ENCODE measurements at regions not wholly inside any gene's neighbourhood (a gene's known extent, or its start where the extent isn't known, plus 50 kb on each side); places are given as distances from the start of the nearest gene placed in this dataset.

GRCh38 chr7:16265863-16266458 lies 155.4 kb downstream of the CRPPA start:
- TF ChIP-seq YY1 (IDR thresholded peaks at IDR 0.05; ENCODE audit: low read depth) (no peak), CEBPB (IDR thresholded peaks at IDR 0.05) (no peak), EP300 (IDR thresholded peaks at IDR 0.05; ENCODE audit: borderline replicate concordance) (no peak)

- TF ChIP-seq NFIC (IDR thresholded peaks at IDR 0.05) (no peak), USF1 (IDR thresholded peaks at IDR 0.05) (no peak), TCF12 (IDR thresholded peaks at IDR 0.05; ENCODE audit: low read depth) (no peak), CEBPB (IDR thresholded peaks at IDR 0.05) (no peak), CREB1 (IDR thresholded peaks at IDR 0.05; ENCODE audit: low read depth) (no peak), MAX (IDR thresholded peaks at IDR 0.05) (no peak), RAD21 (IDR thresholded peaks at IDR 0.05; ENCODE audit: low read depth) (no peak), REST (IDR thresholded peaks at IDR 0.05; ENCODE audit: low read depth) (no peak), TEAD4 (IDR thresholded peaks at IDR 0.05) (no peak), FOXM1 (IDR thresholded peaks at IDR 0.05; ENCODE audit: borderline replicate concordance, low read depth) (no peak), EGR1 (IDR thresholded peaks at IDR 0.05) (no peak), ZBTB7A (IDR thresholded peaks at IDR 0.05; ENCODE audit: low read depth) (no peak), TAF1 (IDR thresholded peaks at IDR 0.05; ENCODE audit: low read depth) (no peak), YY1 (IDR thresholded peaks at IDR 0.05; ENCODE audit: low read depth) (no peak), EP300 (IDR thresholded peaks at IDR 0.05; ENCODE audit: borderline replicate concordance) (no peak)
These were observed 156.2 kb downstream of the CRPPA start for GRCh38 chr7:16264823-16265804.

- TF ChIP-seq REST (IDR thresholded peaks at IDR 0.05; ENCODE audit: low read depth) (no peak), NFIC (IDR thresholded peaks at IDR 0.05) (no peak), CEBPB (IDR thresholded peaks at IDR 0.05) (no peak), TEAD4 (IDR thresholded peaks at IDR 0.05) (no peak), FOXM1 (IDR thresholded peaks at IDR 0.05; ENCODE audit: borderline replicate concordance, low read depth) (no peak)
These were observed 157.1 kb downstream of the CRPPA start for GRCh38 chr7:16264036-16264819.

GRCh38 chr7:16261654-16262053 lies 159.7 kb downstream of the CRPPA start:
- TF ChIP-seq FOXM1 (IDR thresholded peaks at IDR 0.05; ENCODE audit: borderline replicate concordance, low read depth) (no peak), RAD21 (IDR thresholded peaks at IDR 0.05; ENCODE audit: low read depth) (no peak), REST (IDR thresholded peaks at IDR 0.05; ENCODE audit: low read depth) (no peak), TCF12 (IDR thresholded peaks at IDR 0.05; ENCODE audit: low read depth) (no peak), TEAD4 (IDR thresholded peaks at IDR 0.05) (no peak), CEBPB (IDR thresholded peaks at IDR 0.05) (no peak), USF1 (IDR thresholded peaks at IDR 0.05) (no peak), NFIC (IDR thresholded peaks at IDR 0.05) (no peak), ZBTB7A (IDR thresholded peaks at IDR 0.05; ENCODE audit: low read depth) (no peak), EGR1 (IDR thresholded peaks at IDR 0.05) (no peak), TAF1 (IDR thresholded peaks at IDR 0.05; ENCODE audit: low read depth) (no peak), MAX (IDR thresholded peaks at IDR 0.05) (no peak), YY1 (IDR thresholded peaks at IDR 0.05; ENCODE audit: low read depth) (no peak), EP300 (IDR thresholded peaks at IDR 0.05; ENCODE audit: borderline replicate concordance) (no peak)
